ENCODE measurements at regions not wholly inside any gene's neighbourhood (a gene's known extent, or its start where the extent isn't known, plus 50 kb on each side); places are given as distances from the start of the nearest gene placed in this dataset.
"Not testable (repeated sequence)": the region's sequence is repeated elsewhere in the genome, so short reads cannot be mapped to it uniquely, and the experiment has no call there.

DNA sequence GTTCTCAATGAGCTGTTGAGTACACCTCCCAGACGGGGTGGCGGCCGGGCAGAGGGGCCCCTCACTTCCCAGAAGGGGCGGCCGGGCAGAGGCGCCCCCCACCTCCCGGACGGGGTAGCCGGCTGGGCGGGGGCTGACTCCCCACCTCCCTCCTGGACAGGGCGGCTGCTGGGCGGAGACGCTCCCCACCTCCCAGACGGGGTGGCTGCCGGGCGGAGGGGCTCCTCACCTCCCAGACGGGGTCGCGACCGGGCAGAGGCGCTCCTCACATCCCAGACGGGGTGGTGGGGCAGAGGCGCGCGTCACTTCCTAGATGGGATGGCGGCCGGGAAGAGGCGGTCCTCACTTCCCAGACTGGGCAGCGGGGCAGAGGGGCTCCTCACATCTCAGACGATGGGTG lies 86.5 kb upstream of the STOX2 start:
- TF ChIP-seq, protein P1, sequence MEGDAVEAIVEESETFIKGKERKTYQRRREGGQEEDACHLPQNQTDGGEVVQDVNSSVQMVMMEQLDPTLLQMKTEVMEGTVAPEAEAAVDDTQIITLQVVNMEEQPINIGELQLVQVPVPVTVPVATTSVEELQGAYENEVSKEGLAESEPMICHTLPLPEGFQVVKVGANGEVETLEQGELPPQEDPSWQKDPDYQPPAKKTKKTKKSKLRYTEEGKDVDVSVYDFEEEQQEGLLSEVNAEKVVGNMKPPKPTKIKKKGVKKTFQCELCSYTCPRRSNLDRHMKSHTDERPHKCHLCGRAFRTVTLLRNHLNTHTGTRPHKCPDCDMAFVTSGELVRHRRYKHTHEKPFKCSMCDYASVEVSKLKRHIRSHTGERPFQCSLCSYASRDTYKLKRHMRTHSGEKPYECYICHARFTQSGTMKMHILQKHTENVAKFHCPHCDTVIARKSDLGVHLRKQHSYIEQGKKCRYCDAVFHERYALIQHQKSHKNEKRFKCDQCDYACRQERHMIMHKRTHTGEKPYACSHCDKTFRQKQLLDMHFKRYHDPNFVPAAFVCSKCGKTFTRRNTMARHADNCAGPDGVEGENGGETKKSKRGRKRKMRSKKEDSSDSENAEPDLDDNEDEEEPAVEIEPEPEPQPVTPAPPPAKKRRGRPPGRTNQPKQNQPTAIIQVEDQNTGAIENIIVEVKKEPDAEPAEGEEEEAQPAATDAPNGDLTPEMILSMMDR (IDR thresholded peaks at IDR 0.05): not testable (repeated sequence)
- TF ChIP-seq POLR2AphosphoS5, POLR2A (IDR thresholded peaks at IDR 0.05): not testable (repeated sequence)

All from gastroesophageal sphincter (tissue), 3 donors.